SK-N-SH (cell line): ENCODE measurements at regions not wholly inside any gene's neighbourhood (a gene's known extent, or its start where the extent isn't known, plus 50 kb on each side); places are given as distances from the start of the nearest gene placed in this dataset.

Experiments
- CTCF ChIA-PET: fragments of 300-600, 350-600 bp; formaldehyde crosslinking; extraction: SDS; loops from one replicate; lab custom pipeline; 2021; lab: Yijun Ruan, JAX
- POLR2A ChIA-PET: fragments of 350-600 bp; sonication (Branson Sonifier 250); formaldehyde crosslinking; extraction: SDS; loops from one replicate; lab custom pipeline; 2020; ENCODE audit warnings: antibody characterized with exemption, inconsistent platforms; lab: Yijun Ruan, JAX
- DNase-seq: peaks from one replicate; pipeline ENCODE4 v3.0.0; 2012
- H2AFZ ChIP-seq: fragments of 200-600 bp; sonication (generic); 2 replicates; pipeline ENCODE4 v1.8.1; 2016; ENCODE audit warnings: antibody characterized with exemption, mild to moderate bottlenecking, low read depth
- H3F3A ChIP-seq: fragments of 200-600 bp; sonication (generic); replicated peaks from 2 replicates; pipeline ENCODE3; 2016; ENCODE audit warnings: antibody characterized with exemption, mild to moderate bottlenecking; ENCODE audit not compliant: insufficient read depth
- H3K27ac ChIP-seq, 2 experiments: fragments of 200-500 bp in 1 of 2; fragments of 200-600 bp in 1 of 2; sonication (Bioruptor generic) in 1 of 2; sonication (generic), shearing (Covaris generic) in 1 of 2; 2 replicates each; pipeline versions ENCODE4 v1.5.1 to v1.6.1; 2014 to 2016; ENCODE audit warnings: low read depth in 2 of 2, inconsistent platforms in 1 of 2, low read length in 1 of 2, mild to moderate bottlenecking in 1 of 2, mixed read lengths in 1 of 2
- H3K27me3 ChIP-seq: fragments of 200-600 bp; sonication (generic), shearing (Covaris generic); 2 replicates; pipeline ENCODE4 v1.6.1; 2016; ENCODE audit warnings: mixed run types; ENCODE audit not compliant: insufficient read depth
- H3K36me3 ChIP-seq, 2 experiments: fragments of 200-500 bp in 1 of 2; fragments of 200-600 bp in 1 of 2; sonication (Bioruptor generic) in 1 of 2; sonication (generic) in 1 of 2; replicated peaks in 1 of 2; 2 replicates each; pipeline versions ENCODE3 to v1.5.1; 2014 to 2016; ENCODE audit warnings: low read length in 1 of 2, mild to moderate bottlenecking in 1 of 2; ENCODE audit not compliant: insufficient read depth in 2 of 2, control insufficient read depth in 1 of 2
- H3K4me1 ChIP-seq, 2 experiments: fragments of 200-500 bp in 1 of 2; fragments of 200-600 bp in 1 of 2; sonication (Bioruptor generic) in 1 of 2; sonication (generic), shearing (Covaris generic) in 1 of 2; 2 replicates each; pipeline versions ENCODE4 v1.5.1 to v1.6.1; 2014 to 2016; ENCODE audit warnings: low read depth in 1 of 2, low read length in 1 of 2, mixed run types in 1 of 2; ENCODE audit not compliant: insufficient read depth in 2 of 2, control insufficient read depth in 1 of 2
- H3K4me2 ChIP-seq: fragments of 200-600 bp; sonication (generic), shearing (Covaris generic); 2 replicates; pipeline ENCODE4 v1.6.1; 2017; ENCODE audit warnings: mixed run types
- H3K4me3 ChIP-seq, 2 experiments: fragments of 200-500 bp in 1 of 2; fragments of 200-600 bp in 1 of 2; sonication (Bioruptor generic) in 1 of 2; sonication (generic), shearing (Covaris generic) in 1 of 2; 2 replicates each; pipeline versions ENCODE4 v1.5.1 to v1.8.1; 2014 to 2016; ENCODE audit warnings: low read depth in 2 of 2, inconsistent platforms in 1 of 2, low read length in 1 of 2, mild to moderate bottlenecking in 1 of 2, mixed read lengths in 1 of 2, moderate library complexity in 1 of 2
- H3K79me2 ChIP-seq: fragments of 200-600 bp; sonication (generic); 2 replicates; pipeline ENCODE4 v1.8.1; 2017; ENCODE audit warnings: mild to moderate bottlenecking; ENCODE audit not compliant: insufficient read depth
- H3K9ac ChIP-seq: fragments of 200-600 bp; sonication (generic); 2 replicates; pipeline ENCODE4 v1.6.1; 2017; ENCODE audit warnings: mixed run types
- H3K9me2 ChIP-seq: fragments of 200-600 bp; sonication (generic); 2 replicates; pipeline ENCODE4 v1.6.1; 2017; ENCODE audit warnings: mixed run types
- H3K9me3 ChIP-seq: fragments of 200-600 bp; sonication (generic); 2 replicates; pipeline ENCODE4 v1.6.1; 2017; ENCODE audit warnings: mixed run types, mild to moderate bottlenecking, moderate library complexity
- H4K20me1 ChIP-seq: fragments of 200-600 bp; sonication (generic); 2 replicates; pipeline ENCODE4 v1.6.1; 2017; ENCODE audit warnings: mild to moderate bottlenecking, mixed run types; ENCODE audit not compliant: insufficient read depth
- CTCF ChIP-seq: fragments of 200-600 bp; sonication (generic); IDR thresholded peaks from 2 replicates; pipeline ENCODE4 v1.6.1; 2017; ENCODE audit warnings: antibody characterized with exemption, mild to moderate bottlenecking, moderate library complexity
- ELF1 ChIP-seq: IDR thresholded peaks from 2 replicates; pipeline ENCODE4 v1.4.0; 2012
- EP300 ChIP-seq, 2 experiments: IDR thresholded peaks; 2 replicates each; pipeline versions ENCODE4 v1.4.0 to v1.6.1; 2012; ENCODE audit warnings: borderline replicate concordance in 1 of 2, low read depth in 1 of 2, low read length in 1 of 2
- EZH2phosphoT487 ChIP-seq: fragments of 200-600 bp; sonication (generic); IDR thresholded peaks from 2 replicates; pipeline ENCODE4 v1.6.1; 2017; ENCODE audit warnings: low read depth, mixed run types, mild to moderate bottlenecking, antibody characterized with exemption, moderate library complexity, borderline replicate concordance
- FOXJ3 ChIP-seq: sonication (generic); formaldehyde crosslinking; IDR thresholded peaks from 2 replicates; pipeline ENCODE4 v1.5.1; 2020; ENCODE audit warnings: mild to moderate bottlenecking, missing genetic modification reagents
- GABPA ChIP-seq: IDR thresholded peaks from 2 replicates; pipeline ENCODE4 v1.4.0; 2012; ENCODE audit warnings: low read depth, mild to moderate bottlenecking
- IRF3 ChIP-seq: fragments of 150-350 bp; IDR thresholded peaks from 2 replicates; pipeline ENCODE4 v1.6.1; 2016; ENCODE audit warnings: mild to moderate bottlenecking, low read depth, low read length
- MAX ChIP-seq: IDR thresholded peaks from 2 replicates; pipeline ENCODE4 v1.4.0; 2012; ENCODE audit warnings: low read depth
- MXI1 ChIP-seq: IDR thresholded peaks from 2 replicates; pipeline ENCODE4 v1.6.1; 2012; ENCODE audit warnings: mild to moderate bottlenecking, low read depth, low read length, improper control_type of control experiment
- NFIC ChIP-seq: IDR thresholded peaks from 2 replicates; pipeline ENCODE4 v1.4.0; 2012; ENCODE audit warnings: borderline replicate concordance
- PBX3 ChIP-seq: IDR thresholded peaks from 2 replicates; pipeline ENCODE4; 2012
- RCOR1 ChIP-seq: fragments of 150-350 bp; IDR thresholded peaks from 2 replicates; pipeline ENCODE4 v1.6.1; 2017; ENCODE audit warnings: antibody characterized with exemption, low read length
- REST ChIP-seq: IDR thresholded peaks from 2 replicates; pipeline ENCODE4 v1.6.1; 2012; ENCODE audit warnings: mild to moderate bottlenecking, low read depth, low read length, moderate library complexity
- SMC3 ChIP-seq: IDR thresholded peaks from 2 replicates; pipeline ENCODE4 v1.6.1; 2012; ENCODE audit warnings: low read depth, low read length, improper control_type of control experiment
- TCF12 ChIP-seq: IDR thresholded peaks from 2 replicates; pipeline ENCODE4 v1.4.0; 2012
- TEAD4 ChIP-seq: IDR thresholded peaks from 2 replicates; pipeline ENCODE4 v1.4.0; 2012; ENCODE audit warnings: mild to moderate bottlenecking, borderline replicate concordance; ENCODE audit not compliant: insufficient read depth
- USF2 ChIP-seq: fragments of 150-350 bp; IDR thresholded peaks from 2 replicates; pipeline ENCODE4 v1.6.1; 2017; ENCODE audit warnings: antibody characterized with exemption, low read length, low read depth, borderline replicate concordance
- WGBS: methylation state at CpG from one replicate; pipeline ENCODE4 v1.1.6; 2017; ENCODE audit warnings: low lambda C conversion rate; 5-methylcytosine and 5-hydroxymethylcytosine counted together

GRCh38 chr16:9500872-9501271, 409.4 kb downstream of the HAPSTR1 start:
- CTCF ChIA-PET: no interaction called here
- no peaks in the 10 kb centered on the region for H3K36me3 ChIP-seq
- H3K4me3 ChIP-seq: no peak overlapping the region
- POLR2A ChIA-PET: no interaction called here
- no peaks in the 10 kb centered on the region for H4K20me1 ChIP-seq
- no peaks in the 10 kb centered on the region for H3K27me3 ChIP-seq
- H3K9me2 ChIP-seq: no peaks in the 10 kb centered on the region
- no peaks in the 10 kb centered on the region for H3K4me1 ChIP-seq
- H3K4me2 ChIP-seq: no peak overlapping the region
- H3F3A ChIP-seq: no peaks in the 10 kb centered on the region
- TF ChIP-seq TCF12 (no peak), USF2 (no peak), TEAD4 (no peak), FOXJ3 (CRISPR knock-in tag) (no peak), EP300 (IDR thresholded peaks at IDR 0.05; ENCODE audit: borderline replicate concordance in 1 of 2, low read depth in 1 of 2, low read length in 1 of 2) (no peak), EZH2phosphoT487 (no peak), IRF3 (no peak), RCOR1 (no peak), MXI1 (no peak), NFIC (no peak), SMC3 (no peak), REST (no peak), ELF1 (no peak), MAX (no peak), PBX3 (no peak), CTCF (no peak), GABPA (no peak)
- H3K79me2 ChIP-seq: no peaks in the 10 kb centered on the region
- no peak overlapping the region for H3K9ac ChIP-seq
- no peak overlapping the region for H2AFZ ChIP-seq
- WGBS: 10% methylated on average over 2 of the region's 2 CpGs
- H3K27ac ChIP-seq: no peak overlapping the region
- H3K9me3 ChIP-seq: no peaks in the 10 kb centered on the region
- no peak for DNase-seq
